K562 (cell line): ENCODE measurements at regions not wholly inside any gene's neighbourhood (a gene's known extent, or its start where the extent isn't known, plus 50 kb on each side); places are given as distances from the start of the nearest gene placed in this dataset.

ENCODE experiments used
- ATAC-seq: fragments of 200-7000 bp; cut with Tn5 transposase; 3 replicates; pipeline ENCODE4 v1.9.1; 2020; ENCODE audit warnings: moderate library complexity
- BruUV-seq: library from RNA; stranded (reverse); fragments of 400-500 nt; replicated peaks from 2 replicates; lab custom pipeline; 2021; lab: Mats Ljungman, UMichigan
- CTCF ChIA-PET: fragments of 300-600 bp; formaldehyde crosslinking; extraction: SDS; loops from one replicate; lab custom pipeline; 2021; ENCODE audit warnings: low intra/inter-chr PET ratio; lab: Yijun Ruan, JAX
- POLR2A ChIA-PET: fragments of 300-600, 350-650 bp; sonication (Branson Sonifier 250); formaldehyde crosslinking; extraction: SDS; loops from one replicate; lab custom pipeline; 2021; ENCODE audit warnings: antibody characterized with exemption, inconsistent platforms; lab: Yijun Ruan, JAX
- DNase-seq, 4 experiments: peaks; one replicate each; pipeline versions ENCODE4 v3.0.0 to v3.0.0-alpha.2; 2011 to 2018; ENCODE audit warnings: low spot score in 3 of 4, mixed read lengths in 3 of 4; ENCODE audit errors: extremely low read depth in 1 of 4
- FAIRE-seq: peaks from 2 replicates; lab custom pipeline; 2011; peaks lifted over from hg19 to GRCh38; lab: Jason Lieb, UNC
- H2AFZ ChIP-seq: 2 replicates; pipeline ENCODE4 v1.6.0; 2011; ENCODE audit warnings: low read depth, low read length, control low read depth, inconsistent platforms
- H3K27ac ChIP-seq: fragments of 200-600 bp; 3 replicates; pipeline ENCODE4 v1.8.0; 2011; ENCODE audit warnings: low read depth, mild to moderate bottlenecking, control low read depth, inconsistent platforms, low read length, moderate library complexity, mixed read lengths; ENCODE audit errors: extremely low read depth
- H3K27me3 ChIP-seq, 2 experiments: fragments of 300-600 bp in 1 of 2; 2 replicates in 1 of 2; 3 replicates in 1 of 2; pipeline versions ENCODE4 v1.6.0 to v1.8.0; 2011; ENCODE audit warnings: inconsistent platforms in 2 of 2, low read length in 2 of 2, mild to moderate bottlenecking in 1 of 2, mixed read lengths in 1 of 2, moderate library complexity in 1 of 2; ENCODE audit not compliant: control insufficient read depth in 2 of 2, insufficient read depth in 2 of 2
- H3K36me3 ChIP-seq: fragments of 300-600 bp; 3 replicates; pipeline ENCODE4 v1.8.0; 2011; ENCODE audit warnings: mild to moderate bottlenecking, low read length, inconsistent platforms; ENCODE audit not compliant: control insufficient read depth, insufficient read depth
- H3K4me1 ChIP-seq, 2 experiments: fragments of 200-600 bp in 1 of 2; replicated peaks in 1 of 2; 2 replicates in 1 of 2; 3 replicates in 1 of 2; pipeline versions ENCODE4 v1.5.1 to v1.8.0; 2011; ENCODE audit warnings: inconsistent platforms in 2 of 2, low read length in 2 of 2, mild to moderate bottlenecking in 1 of 2, mixed read lengths in 1 of 2, moderate library complexity in 1 of 2; ENCODE audit not compliant: control insufficient read depth in 2 of 2, insufficient read depth in 2 of 2
- H3K4me2 ChIP-seq: 2 replicates; pipeline ENCODE4 v1.6.1; 2011; ENCODE audit warnings: low read length, control low read depth, inconsistent platforms, mixed read lengths; ENCODE audit not compliant: insufficient read depth
- H3K4me3 ChIP-seq: fragments of 200-600 bp; sonication (generic), shearing (Covaris generic); 2 replicates; pipeline ENCODE4 v1.5.1; 2016; ENCODE audit warnings: control low read depth, inconsistent platforms
- H3K79me2 ChIP-seq: fragments of 200-600 bp; 3 replicates; pipeline ENCODE4 v1.8.0; 2011; ENCODE audit warnings: low read length, inconsistent platforms; ENCODE audit not compliant: control insufficient read depth, insufficient read depth
- H3K9ac ChIP-seq, 2 experiments: 2 replicates each; pipeline versions ENCODE4 v1.6.0 to v1.6.1; 2011; ENCODE audit warnings: low read depth in 2 of 2, low read length in 2 of 2, control low read depth in 1 of 2, inconsistent platforms in 1 of 2, mild to moderate bottlenecking in 1 of 2, mixed read lengths in 1 of 2; ENCODE audit not compliant: insufficient read depth in 1 of 2
- H3K9me1 ChIP-seq: one replicate; pipeline ENCODE4 v1.6.0; 2011; ENCODE audit warnings: inconsistent platforms, mild to moderate bottlenecking, low read length, moderate library complexity; ENCODE audit not compliant: control insufficient read depth, insufficient read depth
- H3K9me3 ChIP-seq: replicated peaks from 2 replicates; pipeline ENCODE4 v1.5.1; 2011; ENCODE audit warnings: low read depth, low read length, inconsistent platforms; ENCODE audit not compliant: control insufficient read depth, insufficient read depth
- H4K20me1 ChIP-seq: replicated peaks from 2 replicates; pipeline ENCODE4 v1.6.1; 2011; ENCODE audit warnings: low read length, inconsistent platforms, mixed read lengths; ENCODE audit not compliant: control insufficient read depth, insufficient read depth
- ELF2 ChIP-seq: fragments of 250-450 bp; sonication (Bioruptor Pico); IDR thresholded peaks from 2 replicates; pipeline ENCODE4 v1.5.0; 2021; ENCODE audit warnings: mild to moderate bottlenecking
- EP300 ChIP-seq: IDR thresholded peaks from 2 replicates; pipeline ENCODE4 v1.6.1; 2012; ENCODE audit warnings: low read length, improper control_type of control experiment
- ESRRA ChIP-seq: fragments of 450-650 bp; IDR thresholded peaks from 2 replicates; pipeline ENCODE4 v1.6.1; 2014; ENCODE audit warnings: low read depth, mild to moderate bottlenecking, moderate library complexity, borderline replicate concordance
- ETV6 ChIP-seq, 3 experiments: fragments of 150-350 bp in 1 of 3; sonication (generic) in 1 of 3; formaldehyde crosslinking in 1 of 3; IDR thresholded peaks; 2 replicates each; pipeline versions ENCODE4 v1.6.1 to v1.8.0; 2014 to 2022; ENCODE audit warnings: borderline replicate concordance in 2 of 3, low read depth in 2 of 3, antibody characterized with exemption in 1 of 3, low read length in 1 of 3, mild to moderate bottlenecking in 1 of 3, missing genetic modification reagents in 1 of 3
- KLF6 ChIP-seq: fragments of 250-450 bp; sonication (Bioruptor Pico); IDR thresholded peaks from 2 replicates; pipeline ENCODE4 v1.4.0; 2020; ENCODE audit warnings: mild to moderate bottlenecking, moderate library complexity, borderline replicate concordance
- MAFF ChIP-seq: IDR thresholded peaks from 2 replicates; pipeline ENCODE4 v1.6.1; 2012; ENCODE audit warnings: low read length, improper control_type of control experiment
- WHSC1 ChIP-seq: IDR thresholded peaks from one replicate; pipeline ENCODE4 v1.6.1; 2012; ENCODE audit warnings: low read length, control low read depth, inconsistent platforms
- ZNF586 ChIP-seq: fragments of 450-650 bp; formaldehyde crosslinking; conservative IDR thresholded peaks from 2 replicates; pipeline ENCODE4 v1.4.0; 2020; ENCODE audit warnings: mild to moderate bottlenecking, moderate library complexity
- WGBS: fragments of 100-300 bp; shearing (Covaris generic); methylation state at CpG from one replicate; pipeline ENCODE4 v1.1.6; 2016; ENCODE audit warnings: low coverage, mixed read lengths; ENCODE audit not compliant: insufficient coverage; ENCODE audit errors: missing lambda C conversion rate; 5-methylcytosine and 5-hydroxymethylcytosine counted together
- in situ Hi-C: fragments of 300-500 bp; cut with MboI; formaldehyde crosslinking; loops from 4 replicates; pipeline ENCODE4 v1.15.0; 2018; ENCODE audit warnings: inconsistent platforms, mixed read lengths
- intact Hi-C: fragments of 100-400 bp; cut with micrococcal nuclease; formaldehyde crosslinking; loops from 2 replicates; pipeline ENCODE4 v1.14.2; 2022
- TF ChIP-seq, protein P1 (sequence below): fragments of 200-400 bp; formaldehyde crosslinking; IDR thresholded peaks from 2 replicates; pipeline ENCODE4 v1.6.1; 2017; ENCODE audit warnings: mild to moderate bottlenecking, low read depth, low read length, moderate library complexity

DNA sequence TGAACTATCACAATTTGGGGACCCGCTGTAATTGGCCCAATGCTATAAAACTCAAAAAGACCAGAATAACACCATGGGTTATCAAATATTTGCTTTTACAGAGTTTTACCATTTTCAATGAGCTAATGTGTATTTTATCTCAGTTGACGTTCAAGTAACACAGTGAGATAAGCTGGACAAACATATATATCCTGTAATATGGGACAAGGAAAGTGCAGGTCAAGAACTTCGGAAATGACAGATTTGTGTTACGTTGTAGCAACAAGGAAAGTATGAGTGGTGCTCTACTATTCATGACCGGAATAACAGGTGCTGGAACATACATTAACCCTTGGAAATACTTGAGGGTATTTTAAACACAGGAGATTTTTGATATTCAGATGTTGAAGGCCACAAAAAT is 566.4 kb upstream of the FLRT2 start (continued):
- TF ChIP-seq ETV6 (IDR thresholded peaks at IDR 0.05; ENCODE audit: borderline replicate concordance in 1 of 2, low read depth in 2 of 2, low read length in 1 of 2) (no peak), ETV6 (CRISPR knock-in tag; IDR thresholded peaks at IDR 0.05; ENCODE audit: borderline replicate concordance) (no peak), ZNF586 (CRISPR knock-in tag) (no peak), ELF2 (no peak)

DNA sequence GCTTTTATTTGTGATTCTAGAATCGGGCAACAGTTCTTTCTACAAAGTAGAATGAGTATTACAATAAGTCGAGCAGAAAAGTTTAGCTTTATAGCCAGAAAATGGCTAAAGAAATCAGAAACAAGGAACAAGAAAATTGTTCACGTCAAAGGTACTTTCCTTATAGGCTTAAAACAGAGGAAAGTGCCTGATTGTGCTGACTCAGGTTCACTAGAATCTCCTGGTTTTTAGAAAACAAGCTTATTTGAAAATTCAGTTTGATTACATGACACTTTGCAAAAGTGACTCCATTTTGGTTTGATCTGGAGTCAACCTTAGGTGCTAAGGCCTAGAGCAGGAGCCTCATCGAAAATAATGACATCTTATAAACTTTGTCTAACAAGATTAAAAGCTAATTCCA is 564.7 kb upstream of the FLRT2 start:
- no peak for FAIRE-seq
- H4K20me1 ChIP-seq: no peaks in the 10 kb centered on the region
- intact Hi-C loops (no loop called here), in situ Hi-C loops (no loop called here)
- ChIA-PET POLR2A (no interaction called here), CTCF (no interaction called here)
- no peaks in the 10 kb centered on the region for H3K4me1 ChIP-seq
- no peaks in the 10 kb centered on the region for H3K9me3 ChIP-seq
- 0% methylated on average over 4 of the region's 4 CpGs for WGBS
- no peak overlapping the region for H3K9ac ChIP-seq
- no peak overlapping the region for H3K4me3 ChIP-seq
- H3K79me2 ChIP-seq: no peaks in the 10 kb centered on the region
- H3K27me3 ChIP-seq: no peaks in the 10 kb centered on the region
- H2AFZ ChIP-seq: no peak overlapping the region
- H3K4me2 ChIP-seq: no peak overlapping the region
- ATAC-seq: no peak
- H3K9me1 ChIP-seq: no peaks in the 10 kb centered on the region
- no peak for DNase-seq
- BruUV-seq: no TSS peak
- no peaks in the 10 kb centered on the region for H3K36me3 ChIP-seq
- no peak overlapping the region for H3K27ac ChIP-seq
- TF ChIP-seq WHSC1: no peak
- TF ChIP-seq KLF6 (CRISPR knock-in tag): no peak
- TF ChIP-seq, protein P1, sequence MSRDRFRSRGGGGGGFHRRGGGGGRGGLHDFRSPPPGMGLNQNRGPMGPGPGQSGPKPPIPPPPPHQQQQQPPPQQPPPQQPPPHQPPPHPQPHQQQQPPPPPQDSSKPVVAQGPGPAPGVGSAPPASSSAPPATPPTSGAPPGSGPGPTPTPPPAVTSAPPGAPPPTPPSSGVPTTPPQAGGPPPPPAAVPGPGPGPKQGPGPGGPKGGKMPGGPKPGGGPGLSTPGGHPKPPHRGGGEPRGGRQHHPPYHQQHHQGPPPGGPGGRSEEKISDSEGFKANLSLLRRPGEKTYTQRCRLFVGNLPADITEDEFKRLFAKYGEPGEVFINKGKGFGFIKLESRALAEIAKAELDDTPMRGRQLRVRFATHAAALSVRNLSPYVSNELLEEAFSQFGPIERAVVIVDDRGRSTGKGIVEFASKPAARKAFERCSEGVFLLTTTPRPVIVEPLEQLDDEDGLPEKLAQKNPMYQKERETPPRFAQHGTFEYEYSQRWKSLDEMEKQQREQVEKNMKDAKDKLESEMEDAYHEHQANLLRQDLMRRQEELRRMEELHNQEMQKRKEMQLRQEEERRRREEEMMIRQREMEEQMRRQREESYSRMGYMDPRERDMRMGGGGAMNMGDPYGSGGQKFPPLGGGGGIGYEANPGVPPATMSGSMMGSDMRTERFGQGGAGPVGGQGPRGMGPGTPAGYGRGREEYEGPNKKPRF: no peak
- 0 out of 2 replicates have a peak, but pooled peaks have one; percentile 2 for TF ChIP-seq MAFF
- no peak for TF ChIP-seq EP300
- no peak for TF ChIP-seq ESRRA
